PFSK-1 (cell line): ENCODE measurements at regions not wholly inside any gene's neighbourhood (a gene's known extent, or its start where the extent isn't known, plus 50 kb on each side); places are given as distances from the start of the nearest gene placed in this dataset.

ENCODE experiments used
- FOXP2 ChIP-seq: optimal IDR thresholded peaks from 2 replicates; pipeline ENCODE3; 2011; ENCODE audit warnings: borderline replicate concordance, control low read depth, inconsistent platforms; ENCODE audit not compliant: insufficient read depth; ENCODE audit errors: extremely low read length, extremely low read depth
- POLR2AphosphoS5 ChIP-seq: IDR thresholded peaks from 2 replicates; pipeline ENCODE4 v1.6.1; 2012; ENCODE audit warnings: low read depth, mild to moderate bottlenecking, control low read depth, low read length, moderate library complexity
- REST ChIP-seq, 2 experiments: IDR thresholded peaks; 2 replicates each; pipeline versions ENCODE4 v1.6.1 to v1.8.0; 2011 to 2012; ENCODE audit warnings: low read depth in 2 of 2, low read length in 2 of 2, control low read depth in 1 of 2, inconsistent platforms in 1 of 2, mild to moderate bottlenecking in 1 of 2, moderate library complexity in 1 of 2; ENCODE audit not compliant: insufficient read depth in 1 of 2
- SIN3A ChIP-seq: IDR thresholded peaks from 2 replicates; pipeline ENCODE4 v1.6.1; 2012; ENCODE audit warnings: mild to moderate bottlenecking, low read length, moderate library complexity, borderline replicate concordance; ENCODE audit not compliant: insufficient read depth
- TAF1 ChIP-seq: IDR thresholded peaks from 2 replicates; pipeline ENCODE4 v1.6.1; 2012; ENCODE audit warnings: low read length, control low read depth, borderline replicate concordance; ENCODE audit not compliant: insufficient read depth

GRCh38 chr2:129408570-129408969 is 570.9 kb upstream of the RAB6C start:
- TF ChIP-seq SIN3A (no peak), REST (IDR thresholded peaks at IDR 0.05; ENCODE audit: insufficient read depth in 1 of 2, low read depth in 2 of 2, low read length in 2 of 2) (no peak), POLR2AphosphoS5 (no peak), FOXP2 (no peak), TAF1 (no peak)

- TF ChIP-seq SIN3A (no peak), FOXP2 (no peak), REST (IDR thresholded peaks at IDR 0.05; ENCODE audit: insufficient read depth in 1 of 2, low read depth in 2 of 2, low read length in 2 of 2) (no peak), POLR2AphosphoS5 (no peak), TAF1 (no peak)
Observed at GRCh38 chr2:129422028-129422427, 557.4 kb upstream of the RAB6C start.

GRCh38 chr2:129428086-129428660 is 551.3 kb upstream of the RAB6C start:
- TF ChIP-seq POLR2AphosphoS5 (no peak), REST (IDR thresholded peaks at IDR 0.05; ENCODE audit: insufficient read depth in 1 of 2, low read depth in 2 of 2, low read length in 2 of 2) (no peak), FOXP2 (no peak), SIN3A (no peak), TAF1 (no peak)

GRCh38 chr2:129430911-129431310 is 548.6 kb upstream of the RAB6C start:
- no peak for TF ChIP-seq POLR2AphosphoS5
- TF ChIP-seq SIN3A, result no peak
- TF ChIP-seq FOXP2, result no peak
- no peak for TF ChIP-seq REST (IDR thresholded peaks at IDR 0.05; ENCODE audit: insufficient read depth in 1 of 2, low read depth in 2 of 2, low read length in 2 of 2)
- no peak for TF ChIP-seq TAF1
